ENCODE measurements at regions not wholly inside any gene's neighbourhood (a gene's known extent, or its start where the extent isn't known, plus 50 kb on each side); places are given as distances from the start of the nearest gene placed in this dataset.
"Not testable (repeated sequence)": the region's sequence is repeated elsewhere in the genome, so short reads cannot be mapped to it uniquely, and the experiment has no call there.

DNA sequence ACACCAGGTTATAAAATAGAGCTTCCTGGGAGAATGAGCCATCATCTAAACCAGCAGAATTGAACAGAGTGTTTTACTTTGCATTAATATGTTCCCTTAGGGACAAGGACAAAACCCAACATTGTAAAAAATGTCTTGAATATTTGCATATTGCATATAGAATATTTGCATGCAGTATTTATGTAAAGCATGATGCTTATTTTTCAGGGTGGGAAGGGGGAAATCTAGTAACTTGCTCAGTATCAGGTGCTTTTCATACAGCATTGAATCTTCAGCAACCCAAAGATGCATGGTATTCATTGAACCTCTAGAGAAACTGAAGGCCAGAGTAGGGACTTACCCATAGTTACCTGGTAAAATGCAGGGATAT, 409.2 kb upstream of the ZMIZ1 start:
- ATAC-seq (ENCODE audit: low FRiP score in 2 of 2) = no peak
- peaks cover 0 to 14% (median 1%) of the 10 kb centered on the region in 4 donors for H3K4me1 ChIP-seq
- H3K9me3 ChIP-seq = peaks cover 0 to 7% (median 3%) of the 10 kb centered on the region in 4 donors
- no peak overlapping the region for H3K4me3 ChIP-seq
- H3K27ac ChIP-seq = no peak overlapping the region
- H3K36me3 ChIP-seq = no peaks in the 10 kb centered on the region
- H3K27me3 ChIP-seq = no peaks in the 10 kb centered on the region
- no peak for DNase-seq
- TF ChIP-seq POLR2AphosphoS5 (IDR thresholded peaks at IDR 0.05) (no peak), EP300 (IDR thresholded peaks at IDR 0.05) (no peak), POLR2A (IDR thresholded peaks at IDR 0.05) (no peak)
- TF ChIP-seq, protein P1, sequence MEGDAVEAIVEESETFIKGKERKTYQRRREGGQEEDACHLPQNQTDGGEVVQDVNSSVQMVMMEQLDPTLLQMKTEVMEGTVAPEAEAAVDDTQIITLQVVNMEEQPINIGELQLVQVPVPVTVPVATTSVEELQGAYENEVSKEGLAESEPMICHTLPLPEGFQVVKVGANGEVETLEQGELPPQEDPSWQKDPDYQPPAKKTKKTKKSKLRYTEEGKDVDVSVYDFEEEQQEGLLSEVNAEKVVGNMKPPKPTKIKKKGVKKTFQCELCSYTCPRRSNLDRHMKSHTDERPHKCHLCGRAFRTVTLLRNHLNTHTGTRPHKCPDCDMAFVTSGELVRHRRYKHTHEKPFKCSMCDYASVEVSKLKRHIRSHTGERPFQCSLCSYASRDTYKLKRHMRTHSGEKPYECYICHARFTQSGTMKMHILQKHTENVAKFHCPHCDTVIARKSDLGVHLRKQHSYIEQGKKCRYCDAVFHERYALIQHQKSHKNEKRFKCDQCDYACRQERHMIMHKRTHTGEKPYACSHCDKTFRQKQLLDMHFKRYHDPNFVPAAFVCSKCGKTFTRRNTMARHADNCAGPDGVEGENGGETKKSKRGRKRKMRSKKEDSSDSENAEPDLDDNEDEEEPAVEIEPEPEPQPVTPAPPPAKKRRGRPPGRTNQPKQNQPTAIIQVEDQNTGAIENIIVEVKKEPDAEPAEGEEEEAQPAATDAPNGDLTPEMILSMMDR (IDR thresholded peaks at IDR 0.05) = no peak

DNA sequence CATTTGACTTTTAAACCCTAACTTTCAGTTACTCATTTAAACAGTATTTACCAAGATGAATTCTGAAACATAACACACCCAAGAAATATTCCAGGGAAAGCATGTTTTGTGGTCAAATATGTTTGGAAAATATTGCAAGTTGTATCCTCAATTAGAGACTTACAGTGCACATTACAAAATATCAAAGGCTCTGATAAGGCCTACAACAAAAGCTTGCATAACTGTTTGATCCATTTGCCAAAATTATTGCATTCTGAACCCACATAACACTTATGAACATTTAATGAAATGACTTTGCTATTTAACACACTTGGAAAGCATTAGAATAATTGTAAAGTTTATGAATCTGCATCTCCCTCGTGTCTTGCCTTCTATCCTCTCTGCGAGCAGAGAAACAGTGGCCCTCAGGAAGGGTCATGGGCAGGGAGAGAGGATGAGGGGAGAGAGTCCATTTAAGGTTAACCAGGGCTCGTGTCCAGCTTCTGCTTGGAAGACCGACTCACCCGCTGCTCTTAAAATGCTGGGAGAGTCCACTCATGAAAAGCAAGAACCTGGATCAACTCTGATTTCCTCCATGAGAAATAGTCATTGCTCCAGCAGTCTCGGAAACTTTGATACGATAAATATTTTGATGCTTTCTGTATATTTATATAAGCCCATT, 408.2 kb upstream of the ZMIZ1 start:
- no peak for TF ChIP-seq POLR2AphosphoS5 (IDR thresholded peaks at IDR 0.05)
- TF ChIP-seq POLR2A (IDR thresholded peaks at IDR 0.05) = no peak
- TF ChIP-seq, protein P1 (IDR thresholded peaks at IDR 0.05) = no peak
- TF ChIP-seq EP300 (IDR thresholded peaks at IDR 0.05) = no peak
- peaks cover 0 to 11% (median 7%) of the 10 kb centered on the region in 4 donors for H3K9me3 ChIP-seq
- no peak overlapping the region for H3K4me3 ChIP-seq
- peak in 1 of 2 donors; percentile 8 for ATAC-seq (ENCODE audit: low FRiP score in 2 of 2)
- 73 to 81% methylated on average over 7 of the region's 7 CpGs for WGBS, 2 donors
- H3K4me1 ChIP-seq = peaks cover 0 to 14% (median 1%) of the 10 kb centered on the region in 4 donors
- H3K36me3 ChIP-seq = no peaks in the 10 kb centered on the region
- DNase-seq = no peak
- H3K27me3 ChIP-seq = no peaks in the 10 kb centered on the region
- H3K27ac ChIP-seq = no peak overlapping the region

DNA sequence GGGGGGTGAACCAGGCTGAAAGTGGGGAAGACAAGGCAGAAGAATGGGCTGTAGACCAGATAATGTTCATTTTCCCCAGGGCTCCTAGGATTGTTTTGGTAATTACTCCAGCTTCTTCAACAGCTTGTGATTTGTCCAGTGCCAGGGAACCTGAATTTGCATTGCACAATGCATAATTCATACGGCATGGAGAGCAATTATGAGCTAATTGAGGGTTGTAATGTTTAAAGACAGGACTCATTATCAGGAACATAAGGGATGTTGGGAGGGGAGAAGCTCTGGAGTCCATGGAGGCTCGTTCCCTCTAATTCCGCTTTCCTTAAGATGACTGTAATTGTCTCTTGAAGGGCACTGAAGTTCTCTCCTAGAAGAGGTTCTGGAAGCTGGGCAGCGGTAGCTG, 405.0 kb upstream of the ZMIZ1 start:
- 73 to 82% methylated on average over 4 of the region's 4 CpGs for WGBS, 2 donors
- Histone ChIP-seq H3K27me3 (no peaks in the 10 kb centered on the region), H3K4me3 (no peak overlapping the region), H3K4me1 (no peaks in the 10 kb centered on the region), H3K27ac (no peak overlapping the region), H3K9me3 (peaks cover 0 to 11% (median 7%) of the 10 kb centered on the region in 4 donors), H3K36me3 (no peaks in the 10 kb centered on the region)
- no peak for DNase-seq
- TF ChIP-seq POLR2AphosphoS5 (IDR thresholded peaks at IDR 0.05) = no peak
- TF ChIP-seq EP300 (IDR thresholded peaks at IDR 0.05) = no peak
- TF ChIP-seq POLR2A (IDR thresholded peaks at IDR 0.05) = no peak
- TF ChIP-seq, protein P1 (IDR thresholded peaks at IDR 0.05) = no peak
- ATAC-seq (ENCODE audit: low FRiP score in 2 of 2) = no peak

DNA sequence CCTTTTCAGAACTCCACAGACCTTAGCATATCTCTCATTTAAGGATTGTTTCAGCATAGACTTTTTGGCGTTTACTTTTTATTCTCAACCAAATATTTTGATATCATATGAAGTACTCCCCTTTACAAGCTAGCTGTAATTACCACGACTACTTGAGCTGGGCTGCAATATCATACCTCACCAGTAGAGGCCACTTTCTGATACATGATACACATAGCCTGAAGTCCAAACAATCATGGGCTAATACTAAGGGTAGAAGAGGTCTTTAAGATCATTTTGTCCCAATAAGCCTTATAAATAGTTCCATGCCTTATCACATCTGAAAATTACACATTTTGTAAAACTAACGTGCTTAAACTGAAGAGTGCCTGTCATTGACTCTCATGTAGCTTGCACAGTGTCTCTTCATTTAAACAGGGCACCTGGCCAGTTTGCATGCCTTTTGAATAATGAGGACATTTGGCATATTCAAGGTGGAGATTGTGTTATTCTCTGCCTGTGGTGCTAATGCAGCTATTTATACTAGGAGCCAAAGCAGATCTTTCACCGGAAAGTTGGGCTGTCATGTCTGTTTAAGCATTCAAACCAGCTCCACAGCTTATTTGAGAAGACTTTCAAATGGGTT, 403.7 kb upstream of the ZMIZ1 start:
- Histone ChIP-seq H3K4me1 (no peaks in the 10 kb centered on the region), H3K36me3 (no peaks in the 10 kb centered on the region), H3K9me3 (peaks cover 0 to 11% (median 7%) of the 10 kb centered on the region in 4 donors), H3K4me3 (no peak overlapping the region), H3K27ac (no peak overlapping the region), H3K27me3 (no peaks in the 10 kb centered on the region)
- WGBS, 2 donors = 63 to 75% methylated on average over 4 of the region's 4 CpGs
- DNase-seq (no peak), ATAC-seq (ENCODE audit: low FRiP score in 2 of 2) (no peak)
- TF ChIP-seq, protein P1 (IDR thresholded peaks at IDR 0.05) = peak in 5 of 6 experiments; percentile 24 to 83 (median 61)
- TF ChIP-seq POLR2AphosphoS5 (IDR thresholded peaks at IDR 0.05) = no peak

DNA sequence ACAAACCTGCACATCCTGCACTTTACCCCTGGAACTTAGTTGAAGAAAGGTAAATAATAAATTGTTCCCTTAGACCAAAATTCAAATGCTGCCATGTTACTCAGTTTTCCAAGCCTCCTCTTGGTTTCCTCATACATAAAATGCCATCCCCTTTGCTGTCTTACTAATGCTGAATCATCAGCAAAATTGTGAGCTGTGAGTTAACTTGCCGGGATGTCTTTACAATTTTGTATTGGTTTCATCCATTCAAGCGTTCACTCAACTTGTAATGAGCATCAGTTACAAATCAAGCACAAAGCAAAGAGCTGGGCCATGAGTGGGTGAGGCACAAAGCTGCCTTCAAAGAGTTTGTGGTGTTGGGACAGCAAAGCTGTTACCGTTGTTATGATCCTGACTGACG, 395.8 kb upstream of the ZMIZ1 start:
- no peaks in the 10 kb centered on the region for H3K4me1 ChIP-seq
- DNase-seq (no peak), ATAC-seq (ENCODE audit: low FRiP score in 2 of 2) (no peak)
- no peaks in the 10 kb centered on the region for H3K9me3 ChIP-seq
- no peak overlapping the region for H3K4me3 ChIP-seq
- 83 to 88% methylated on average over 4 of the region's 4 CpGs for WGBS, 2 donors
- no peak overlapping the region for H3K27ac ChIP-seq
- TF ChIP-seq EP300 (IDR thresholded peaks at IDR 0.05) (no peak), POLR2AphosphoS5 (IDR thresholded peaks at IDR 0.05) (no peak), POLR2A (IDR thresholded peaks at IDR 0.05) (no peak)
- TF ChIP-seq, protein P1 (IDR thresholded peaks at IDR 0.05) = no peak
- H3K36me3 ChIP-seq = no peaks in the 10 kb centered on the region
- no peaks in the 10 kb centered on the region for H3K27me3 ChIP-seq

DNA sequence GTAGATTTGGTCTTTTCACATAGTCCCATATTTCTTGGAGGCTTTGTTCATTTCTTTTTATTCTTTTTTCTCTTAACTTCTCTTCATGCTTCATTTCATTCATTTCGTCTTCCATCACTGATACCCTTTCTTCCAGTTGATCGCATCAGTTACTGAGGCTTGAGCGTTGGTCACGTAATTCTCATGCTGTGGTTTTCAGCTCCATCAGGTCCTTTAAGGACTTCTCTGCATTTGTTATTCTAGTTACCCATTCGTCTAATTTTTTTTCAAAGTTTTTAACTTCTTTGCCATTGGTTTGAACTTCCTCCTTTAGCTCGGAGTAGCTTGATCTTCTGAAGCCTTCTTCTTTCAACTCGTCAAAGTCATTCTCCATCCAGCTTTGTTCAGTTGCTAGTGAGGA, 387.6 kb upstream of the ZMIZ1 start:
- WGBS, 2 donors = 89 to 96% methylated on average over 7 of the region's 7 CpGs
- not testable (repeated sequence) for H3K9me3 ChIP-seq; H3K4me3 ChIP-seq; H3K4me1 ChIP-seq; H3K36me3 ChIP-seq; H3K27me3 ChIP-seq; H3K27ac ChIP-seq; DNase-seq; ATAC-seq (ENCODE audit: low FRiP score in 2 of 2)

DNA sequence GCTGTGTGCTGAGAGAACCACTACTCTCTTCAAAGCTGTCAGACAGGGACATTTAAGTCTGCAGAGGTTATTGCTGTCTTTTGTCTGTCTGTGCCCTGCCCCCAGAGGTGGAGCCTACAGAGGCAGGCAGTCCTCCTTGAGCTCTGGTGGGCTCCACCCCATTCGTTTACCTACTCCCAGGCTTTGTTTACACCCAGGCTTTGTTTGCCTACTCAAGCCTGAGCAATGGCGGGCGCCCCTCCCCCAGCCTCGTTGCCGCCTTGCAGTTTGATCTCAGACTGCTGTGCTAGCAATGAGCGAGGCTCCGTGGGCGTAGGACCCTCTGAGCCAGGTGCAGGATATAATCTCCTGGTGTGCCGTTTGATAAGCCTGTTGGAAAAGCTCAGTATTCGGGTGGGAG, 386.8 kb upstream of the ZMIZ1 start:
- H3K27me3 ChIP-seq; H3K4me3 ChIP-seq; H3K27ac ChIP-seq; DNase-seq; H3K36me3 ChIP-seq; H3K9me3 ChIP-seq; H3K4me1 ChIP-seq; ATAC-seq (ENCODE audit: low FRiP score in 2 of 2): not testable (repeated sequence)
- 85 to 91% methylated on average over 10 of the region's 10 CpGs for WGBS, 2 donors
